B cell (primary cell): ENCODE measurements at regions not wholly inside any gene's neighbourhood (a gene's known extent, or its start where the extent isn't known, plus 50 kb on each side); places are given as distances from the start of the nearest gene placed in this dataset.

Source experiments
- ATAC-seq: fragments of 200-7000 bp; cut with Tn5 transposase; one replicate; pipeline ENCODE4 v1.10.0; 2021; ENCODE audit warnings: low read depth, mild to moderate bottlenecking, moderate number of reproducible peaks, moderate library complexity
- CTCF ChIA-PET: fragments of 350-600 bp; sonication (Branson Sonifier 250); formaldehyde crosslinking; loops from one replicate; lab custom pipeline; 2021; ENCODE audit warnings: antibody characterized with exemption, inconsistent platforms; lab: Charles Lee
- POLR2A ChIA-PET: fragments of 350-600 bp; sonication (Branson Sonifier 250); formaldehyde crosslinking; loops from one replicate; lab custom pipeline; 2021; ENCODE audit warnings: antibody characterized with exemption; lab: Charles Lee
- DNase-seq: peaks from one replicate; pipeline ENCODE4 v3.0.0; 2013
- H2AFZ ChIP-seq: 2 replicates; pipeline ENCODE4 v1.6.1; 2012; ENCODE audit warnings: mild to moderate bottlenecking, low read depth, low read length; ENCODE audit not compliant: insufficient read depth, poor library complexity, severe bottlenecking
- H3K27ac ChIP-seq, 2 donors: 1 replicate in 1 of 2; 2 replicates in 1 of 2; pipeline ENCODE4 v1.5.1; 2012 to 2013; ENCODE audit warnings: low read length in 2 of 2, mild to moderate bottlenecking in 2 of 2, moderate library complexity in 1 of 2
- H3K27me3 ChIP-seq, 4 experiments: fragments of 200-600 bp in 1 of 4; sonication (generic) in 1 of 4; replicated peaks in 1 of 4; 1 replicate in 2 of 4; 2 replicates in 2 of 4; pipeline versions ENCODE4 v1.6.1 to v1.7.0; 2013 to 2016; ENCODE audit warnings: low read length in 3 of 4, mild to moderate bottlenecking in 2 of 4, mixed read lengths in 1 of 4, moderate library complexity in 1 of 4; ENCODE audit not compliant: insufficient read depth in 4 of 4, control insufficient read depth in 3 of 4; ENCODE audit errors: control extremely low read depth in 1 of 4
- H3K36me3 ChIP-seq, 2 experiments: replicated peaks in 1 of 2; 1 replicate in 1 of 2; 2 replicates in 1 of 2; pipeline versions ENCODE4 v1.6.1 to v1.7.1; 2013; ENCODE audit warnings: low read length in 1 of 2; ENCODE audit not compliant: insufficient read depth in 2 of 2, control insufficient read depth in 1 of 2; ENCODE audit errors: control extremely low read depth in 1 of 2, extremely low read depth in 1 of 2
- H3K4me1 ChIP-seq, 2 donors: fragments of 200-600 bp in 1 of 2; sonication (generic) in 1 of 2; 1 replicate in 1 of 2; 2 replicates in 1 of 2; pipeline versions ENCODE4 v1.5.1 to v1.6.1; 2013 to 2017; ENCODE audit warnings: low read length in 2 of 2; ENCODE audit not compliant: control insufficient read depth in 2 of 2, insufficient read depth in 2 of 2
- H3K4me2 ChIP-seq: replicated peaks from 2 replicates; pipeline ENCODE3; 2012; ENCODE audit warnings: mild to moderate bottlenecking, low read depth, low read length; ENCODE audit not compliant: poor library complexity, severe bottlenecking
- H3K4me3 ChIP-seq, 5 experiments: fragments of 200-600 bp in 1 of 5; sonication (generic) in 1 of 5; 1 replicate in 3 of 5; 2 replicates in 2 of 5; pipeline versions ENCODE4 v1.5.1 to v1.7.0; 2011 to 2016; ENCODE audit warnings: low read length in 4 of 5, mild to moderate bottlenecking in 4 of 5, low read depth in 2 of 5, control low read depth in 1 of 5, moderate library complexity in 1 of 5; ENCODE audit not compliant: insufficient read depth in 1 of 5; ENCODE audit errors: control extremely low read depth in 1 of 5, extremely low read depth in 1 of 5
- H3K79me2 ChIP-seq: fragments of 200-600 bp; sonication (generic); one replicate; pipeline ENCODE4 v1.6.0; 2016; ENCODE audit warnings: low read length; ENCODE audit not compliant: control insufficient read depth, insufficient read depth
- H3K9ac ChIP-seq: fragments of 200-600 bp; sonication (generic); 2 replicates; pipeline ENCODE4 v1.6.1; 2017; ENCODE audit warnings: mild to moderate bottlenecking, low read length, moderate library complexity
- H3K9me3 ChIP-seq, 3 donors: one replicate each; pipeline versions ENCODE4 v1.6.1 to v1.7.1; 2013; ENCODE audit warnings: low read length in 2 of 3; ENCODE audit not compliant: control insufficient read depth in 2 of 3, insufficient read depth in 1 of 3; ENCODE audit errors: control extremely low read depth in 1 of 3
- H4K20me1 ChIP-seq: 2 replicates; pipeline ENCODE4 v1.6.0; 2012; ENCODE audit warnings: mild to moderate bottlenecking, low read length; ENCODE audit not compliant: insufficient read depth, control insufficient read depth, poor library complexity, severe bottlenecking
- H3K27ac Mint-ChIP-seq: one replicate; pipeline ENCODE4 v1.8.0; 2021; ENCODE audit warnings: mixed read lengths
- H3K27me3 Mint-ChIP-seq: one replicate; pipeline ENCODE4 v1.8.0; 2021; ENCODE audit warnings: mixed read lengths
- H3K4me1 Mint-ChIP-seq: one replicate; pipeline ENCODE4 v1.8.0; 2021; ENCODE audit warnings: mixed read lengths
- H3K4me3 Mint-ChIP-seq: one replicate; pipeline ENCODE4 v1.8.0; 2021; ENCODE audit warnings: mixed read lengths
- H3K9me3 Mint-ChIP-seq: one replicate; pipeline ENCODE4 v1.8.0; 2022; ENCODE audit warnings: mixed read lengths; ENCODE audit not compliant: insufficient read depth
- CTCF ChIP-seq: fragments of 200-600 bp; IDR thresholded peaks from one replicate; pipeline ENCODE4 v1.8.0; 2022; ENCODE audit warnings: antibody characterized with exemption, mild to moderate bottlenecking
- EZH2 ChIP-seq: IDR thresholded peaks from 2 replicates; pipeline ENCODE4 v1.6.1; 2012; ENCODE audit warnings: borderline replicate concordance, low read depth, mild to moderate bottlenecking, moderate library complexity, low read length; ENCODE audit not compliant: insufficient read depth, poor library complexity, severe bottlenecking
- WGBS: methylation state at CpG from one replicate; pipeline ENCODE4 v1.1.5; 2013; ENCODE audit warnings: missing lambda C conversion rate; ENCODE audit not compliant: insufficient coverage; 5-methylcytosine and 5-hydroxymethylcytosine counted together
- intact Hi-C: fragments of 100-400 bp; cut with micrococcal nuclease; formaldehyde crosslinking; loops from one replicate; pipeline ENCODE4 v1.10.0; 2022

- WGBS = 36% methylated on average over 2 of the region's 3 CpGs
- H3K4me1 ChIP-seq = no peaks in the 10 kb centered on the region
- H3K9me3 ChIP-seq = no peaks in the 10 kb centered on the region
- H3K79me2 ChIP-seq = no peaks in the 10 kb centered on the region
- intact Hi-C loops = no loop called here
- CTCF ChIA-PET = no interaction called here
- no peak overlapping the region for H2AFZ ChIP-seq
- H3K4me2 ChIP-seq = no peak overlapping the region
- no peaks in the 10 kb centered on the region for H4K20me1 ChIP-seq
- no peak overlapping the region for H3K4me3 Mint-ChIP-seq
- no peak for ATAC-seq
- no peak overlapping the region for H3K27ac ChIP-seq
- H3K9ac ChIP-seq = no peak overlapping the region
- no peaks in the 10 kb centered on the region for H3K27me3 Mint-ChIP-seq
- H3K36me3 ChIP-seq = no peaks in the 10 kb centered on the region
- H3K9me3 Mint-ChIP-seq = no peaks in the 10 kb centered on the region
- no peak for DNase-seq
- POLR2A ChIA-PET = no interaction called here
- H3K27me3 ChIP-seq = no peaks in the 10 kb centered on the region
- H3K4me3 ChIP-seq = no peak overlapping the region
- no peaks in the 10 kb centered on the region for H3K4me1 Mint-ChIP-seq
- no peak for TF ChIP-seq CTCF
- TF ChIP-seq EZH2 = no peak
- no peak overlapping the region for H3K27ac Mint-ChIP-seq
Measured at GRCh38 chr2:76391678-76392077, 681.0 kb upstream of the GCFC2 start.

- intact Hi-C loops = no loop called here
- no peak overlapping the region for H2AFZ ChIP-seq
- no peak for TF ChIP-seq EZH2
- TF ChIP-seq CTCF = no peak
- no peaks in the 10 kb centered on the region for H3K4me1 ChIP-seq
- POLR2A ChIA-PET = no interaction called here
- no peaks in the 10 kb centered on the region for H3K27me3 Mint-ChIP-seq
- ATAC-seq = no peak
- H3K4me2 ChIP-seq = no peak overlapping the region
- CTCF ChIA-PET = no interaction called here
- H3K9me3 ChIP-seq = no peaks in the 10 kb centered on the region
- H3K4me3 ChIP-seq = no peak overlapping the region
- H3K27ac Mint-ChIP-seq = no peak overlapping the region
- no peaks in the 10 kb centered on the region for H3K79me2 ChIP-seq
- no peaks in the 10 kb centered on the region for H3K36me3 ChIP-seq
- H3K4me3 Mint-ChIP-seq = no peak overlapping the region
- H3K9me3 Mint-ChIP-seq = peaks cover 2% of the 10 kb centered on the region
- no peaks in the 10 kb centered on the region for H3K27me3 ChIP-seq
- H3K27ac ChIP-seq = no peak overlapping the region
- no peak for DNase-seq
- no CpG with 5 or more reads among the region's 1 CpG for WGBS
- H3K4me1 Mint-ChIP-seq = no peaks in the 10 kb centered on the region
- H4K20me1 ChIP-seq = no peaks in the 10 kb centered on the region
- no peak overlapping the region for H3K9ac ChIP-seq
Measured at GRCh38 chr2:76387294-76387693, 676.6 kb upstream of the GCFC2 start.
